ENCODE measurements at regions not wholly inside any gene's neighbourhood (a gene's known extent, or its start where the extent isn't known, plus 50 kb on each side); places are given as distances from the start of the nearest gene placed in this dataset.

- no peaks in the 10 kb centered on the region for H3K9me3 ChIP-seq (ENCODE audit: control insufficient read depth in 1 of 2, insufficient read depth in 1 of 2, low read depth in 1 of 2, low read length in 2 of 2)
- H3K4me3 ChIP-seq (replicated peaks in 1 of 2; ENCODE audit: low read depth in 1 of 2, low read length in 2 of 2): no peak overlapping the region
- DNase-seq (ENCODE audit: low read depth, low spot score) (no peak), ATAC-seq (no peak)
- no peak overlapping the region for H3K4me2 ChIP-seq (ENCODE audit: low read length)
- no peak overlapping the region for H3K9ac ChIP-seq (ENCODE audit: low read length)
- H3K9me2 ChIP-seq (ENCODE audit: insufficient read depth): no peaks in the 10 kb centered on the region; the same call in 1 of the 2 replicates
- H4K20me1 ChIP-seq (ENCODE audit: insufficient read depth): no peaks in the 10 kb centered on the region
- H3K79me2 ChIP-seq (ENCODE audit: insufficient read depth, low read length): no peaks in the 10 kb centered on the region
- H3K4me1 ChIP-seq (ENCODE audit: control insufficient read depth in 1 of 2, insufficient read depth in 2 of 2, low read length in 2 of 2): no peaks in the 10 kb centered on the region
- intact Hi-C loops (cut with micrococcal nuclease): no loop called here
- H3K36me3 ChIP-seq (ENCODE audit: control insufficient read depth in 1 of 2, insufficient read depth in 2 of 2, low read length in 2 of 2): no peaks in the 10 kb centered on the region
- RAD21 ChIA-PET (ENCODE audit: low non-redundant PET in 1 of 2, low total read pairs in 2 of 2, uncharacterized antibody in 2 of 2, unreplicated experiment in 2 of 2): no interaction called here
- CTCF ChIA-PET: no interaction called here
- no peaks in the 10 kb centered on the region for H3K27me3 ChIP-seq (ENCODE audit: insufficient read depth, low read length)
- H2AFZ ChIP-seq (ENCODE audit: low read depth, low read length, poor library complexity, severe bottlenecking): no peak overlapping the region
- TF ChIP-seq EGR1 (IDR thresholded peaks at IDR 0.05; ENCODE audit: low read depth) (no peak), SIN3A (IDR thresholded peaks at IDR 0.05; ENCODE audit: low read depth) (no peak)
- no TSS peak for BruUV-seq (replicated peaks)
- POLR2A ChIA-PET: no interaction called here
- no peak overlapping the region for H3K27ac ChIP-seq (ENCODE audit: low read depth, low read length)
Observed at GRCh38 chr4:32503241-32503640, 1783.1 kb downstream of the PCDH7 start.

- no peak overlapping the region for H3K27ac ChIP-seq (ENCODE audit: low read depth, low read length)
- H3K9me2 ChIP-seq (ENCODE audit: insufficient read depth): no peaks in the 10 kb centered on the region
- RAD21 ChIA-PET (ENCODE audit: low non-redundant PET in 1 of 2, low total read pairs in 2 of 2, uncharacterized antibody in 2 of 2, unreplicated experiment in 2 of 2): no interaction called here
- H3K4me2 ChIP-seq (ENCODE audit: low read length): no peak overlapping the region
- H3K79me2 ChIP-seq (ENCODE audit: insufficient read depth, low read length): no peaks in the 10 kb centered on the region
- H2AFZ ChIP-seq (ENCODE audit: low read depth, low read length, poor library complexity, severe bottlenecking): no peak overlapping the region
- H3K36me3 ChIP-seq (ENCODE audit: control insufficient read depth in 1 of 2, insufficient read depth in 2 of 2, low read length in 2 of 2): no peaks in the 10 kb centered on the region
- no peak overlapping the region for H3K9ac ChIP-seq (ENCODE audit: low read length)
- TF ChIP-seq SP1 (IDR thresholded peaks at IDR 0.05; ENCODE audit: low read depth) (no peak), REST (IDR thresholded peaks at IDR 0.05; ENCODE audit: low read depth) (no peak), POLR2AphosphoS5 (IDR thresholded peaks at IDR 0.05; ENCODE audit: low read depth, low read length) (no peak), EZH2phosphoT487 (IDR thresholded peaks at IDR 0.05; ENCODE audit: borderline replicate concordance) (no peak)
- DNase-seq (ENCODE audit: low read depth, low spot score): no peak
- no peaks in the 10 kb centered on the region for H3K27me3 ChIP-seq (ENCODE audit: insufficient read depth, low read length)
- intact Hi-C loops (cut with micrococcal nuclease): no loop called here
- POLR2A ChIA-PET: no interaction called here
- no peak for ATAC-seq
- H4K20me1 ChIP-seq (ENCODE audit: insufficient read depth): no peaks in the 10 kb centered on the region
- CTCF ChIA-PET: no interaction called here
- H3K4me1 ChIP-seq (ENCODE audit: control insufficient read depth in 1 of 2, insufficient read depth in 2 of 2, low read length in 2 of 2): no peaks in the 10 kb centered on the region
- H3K9me3 ChIP-seq (ENCODE audit: control insufficient read depth in 1 of 2, insufficient read depth in 1 of 2, low read depth in 1 of 2, low read length in 2 of 2): no peaks in the 10 kb centered on the region
- no peak overlapping the region for H3K4me3 ChIP-seq (replicated peaks in 1 of 2; ENCODE audit: low read depth in 1 of 2, low read length in 2 of 2)
- BruUV-seq (replicated peaks): no TSS peak
Observed at GRCh38 chr4:32506067-32506466, 1785.9 kb downstream of the PCDH7 start.

Data from HCT116 (cell line).